ENCODE measurements at regions not wholly inside any gene's neighbourhood (a gene's known extent, or its start where the extent isn't known, plus 50 kb on each side); places are given as distances from the start of the nearest gene placed in this dataset.

DNA sequence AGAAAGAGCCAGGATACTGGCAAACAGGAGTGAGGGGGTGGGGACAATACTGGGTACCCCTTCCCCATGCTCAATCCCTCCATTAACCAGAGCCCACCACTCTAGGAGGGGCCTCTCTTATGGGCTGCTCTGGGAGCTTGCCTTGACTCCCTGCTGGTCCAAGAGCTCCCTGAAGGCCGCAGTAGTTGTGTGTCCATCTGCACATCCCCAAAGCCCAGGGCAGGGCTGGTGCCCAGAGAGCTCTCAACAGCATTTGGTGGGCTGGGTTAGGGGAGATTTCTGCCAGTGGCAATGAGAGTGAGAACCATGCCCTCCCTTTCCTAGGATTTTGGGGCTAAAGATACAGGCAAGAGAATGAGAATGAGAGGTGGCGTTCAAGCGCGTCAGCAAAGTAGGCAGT is 230.6 kb upstream of the PMEPA1 start:
- H3K36me3 ChIP-seq (ENCODE audit: control insufficient read depth in 2 of 2, extremely low read depth in 1 of 2, insufficient read depth in 2 of 2, low read length in 2 of 2) = no peaks in the 10 kb centered on the region
- no peak overlapping the region for H3K27ac ChIP-seq (ENCODE audit: control insufficient read depth, insufficient read depth, low read length)
- TF ChIP-seq, protein P1, sequence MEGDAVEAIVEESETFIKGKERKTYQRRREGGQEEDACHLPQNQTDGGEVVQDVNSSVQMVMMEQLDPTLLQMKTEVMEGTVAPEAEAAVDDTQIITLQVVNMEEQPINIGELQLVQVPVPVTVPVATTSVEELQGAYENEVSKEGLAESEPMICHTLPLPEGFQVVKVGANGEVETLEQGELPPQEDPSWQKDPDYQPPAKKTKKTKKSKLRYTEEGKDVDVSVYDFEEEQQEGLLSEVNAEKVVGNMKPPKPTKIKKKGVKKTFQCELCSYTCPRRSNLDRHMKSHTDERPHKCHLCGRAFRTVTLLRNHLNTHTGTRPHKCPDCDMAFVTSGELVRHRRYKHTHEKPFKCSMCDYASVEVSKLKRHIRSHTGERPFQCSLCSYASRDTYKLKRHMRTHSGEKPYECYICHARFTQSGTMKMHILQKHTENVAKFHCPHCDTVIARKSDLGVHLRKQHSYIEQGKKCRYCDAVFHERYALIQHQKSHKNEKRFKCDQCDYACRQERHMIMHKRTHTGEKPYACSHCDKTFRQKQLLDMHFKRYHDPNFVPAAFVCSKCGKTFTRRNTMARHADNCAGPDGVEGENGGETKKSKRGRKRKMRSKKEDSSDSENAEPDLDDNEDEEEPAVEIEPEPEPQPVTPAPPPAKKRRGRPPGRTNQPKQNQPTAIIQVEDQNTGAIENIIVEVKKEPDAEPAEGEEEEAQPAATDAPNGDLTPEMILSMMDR (optimal IDR thresholded peaks at IDR 0.05 in 1 of 3, IDR thresholded peaks at IDR 0.05 in 1 of 3, conservative IDR thresholded peaks at IDR 0.05 in 1 of 3; ENCODE audit: extremely low read depth in 1 of 3, insufficient read depth in 2 of 3, low read length in 3 of 3) = no peak
- TF ChIP-seq EZH2 (IDR thresholded peaks at IDR 0.05; ENCODE audit: low read length) = no peak
- peaks cover 54% of the 10 kb centered on the region for H3K27me3 ChIP-seq (ENCODE audit: control insufficient read depth, extremely low read depth, insufficient read depth, low read length)
- DNase-seq (ENCODE audit: low read depth, low spot score) (no peak), FAIRE-seq (no peak)
- H3K4me3 ChIP-seq (ENCODE audit: control insufficient read depth in 2 of 3, extremely low read depth in 1 of 3, insufficient read depth in 2 of 3, low read depth in 1 of 3, low read length in 3 of 3) = no peak overlapping the region
- dilution Hi-C loops (cut with MboI; ENCODE audit: extremely low pct_ligation_motif_present, low sequenced_read_pairs) = no loop called here
- no peak overlapping the region for H2AFZ ChIP-seq (ENCODE audit: control insufficient read depth, low read length)
- no peak overlapping the region for H3K9ac ChIP-seq (ENCODE audit: control insufficient read depth, extremely low read depth, insufficient read depth, low read length)
- H3K9me3 ChIP-seq (ENCODE audit: control insufficient read depth, low read depth, low read length) = no peaks in the 10 kb centered on the region
- H3K4me1 ChIP-seq (ENCODE audit: control insufficient read depth, extremely low read depth, insufficient read depth, low read length) = no peaks in the 10 kb centered on the region
- no peak overlapping the region for H3K4me2 ChIP-seq (ENCODE audit: control insufficient read depth, extremely low read depth, insufficient read depth, low read depth, low read length)
- H4K20me1 ChIP-seq (ENCODE audit: control insufficient read depth, extremely low read depth, insufficient read depth, low read length) = no peaks in the 10 kb centered on the region
- no peaks in the 10 kb centered on the region for H3K9me1 ChIP-seq (ENCODE audit: control insufficient read depth, extremely low read depth, insufficient read depth, low read length)
- no peaks in the 10 kb centered on the region for H3K79me2 ChIP-seq (ENCODE audit: control insufficient read depth, insufficient read depth, low read length)

DNA sequence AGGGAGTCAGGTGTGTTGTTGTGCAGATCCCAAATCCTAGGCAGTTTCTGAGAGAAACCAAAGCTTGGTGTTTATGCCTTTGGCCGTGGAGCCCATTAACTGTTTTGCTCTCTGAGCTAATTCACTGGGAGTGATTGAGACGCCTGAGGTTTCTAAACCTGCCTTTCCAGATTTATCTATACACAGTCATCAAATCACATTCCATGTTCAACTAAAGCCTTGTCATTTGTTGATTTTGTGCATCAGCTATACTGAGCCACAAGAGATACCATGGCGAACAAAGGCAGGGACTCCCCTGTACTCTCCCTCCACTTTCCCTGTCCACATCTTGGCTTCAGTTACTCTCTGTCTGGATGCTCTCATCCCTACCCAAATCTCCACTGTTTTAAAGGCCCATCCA is 229.7 kb upstream of the PMEPA1 start:
- no peak overlapping the region for H3K4me2 ChIP-seq (ENCODE audit: control insufficient read depth, extremely low read depth, insufficient read depth, low read depth, low read length)
- H4K20me1 ChIP-seq (ENCODE audit: control insufficient read depth, extremely low read depth, insufficient read depth, low read length) = no peaks in the 10 kb centered on the region
- H3K79me2 ChIP-seq (ENCODE audit: control insufficient read depth, insufficient read depth, low read length) = no peaks in the 10 kb centered on the region
- H3K9me3 ChIP-seq (ENCODE audit: control insufficient read depth, low read depth, low read length) = no peaks in the 10 kb centered on the region
- dilution Hi-C loops (cut with MboI; ENCODE audit: extremely low pct_ligation_motif_present, low sequenced_read_pairs) = no loop called here
- TF ChIP-seq, protein P1 (optimal IDR thresholded peaks at IDR 0.05 in 1 of 3, IDR thresholded peaks at IDR 0.05 in 1 of 3, conservative IDR thresholded peaks at IDR 0.05 in 1 of 3; ENCODE audit: extremely low read depth in 1 of 3, insufficient read depth in 2 of 3, low read length in 3 of 3) = no peak
- TF ChIP-seq EZH2 (IDR thresholded peaks at IDR 0.05; ENCODE audit: low read length) = no peak
- no peaks in the 10 kb centered on the region for H3K36me3 ChIP-seq (ENCODE audit: control insufficient read depth in 2 of 2, extremely low read depth in 1 of 2, insufficient read depth in 2 of 2, low read length in 2 of 2)
- no peak overlapping the region for H2AFZ ChIP-seq (ENCODE audit: control insufficient read depth, low read length)
- FAIRE-seq (no peak), DNase-seq (ENCODE audit: low read depth, low spot score) (no peak)
- no peaks in the 10 kb centered on the region for H3K9me1 ChIP-seq (ENCODE audit: control insufficient read depth, extremely low read depth, insufficient read depth, low read length)
- peaks cover 63% of the 10 kb centered on the region for H3K27me3 ChIP-seq (ENCODE audit: control insufficient read depth, extremely low read depth, insufficient read depth, low read length)
- H3K4me1 ChIP-seq (ENCODE audit: control insufficient read depth, extremely low read depth, insufficient read depth, low read length) = no peaks in the 10 kb centered on the region
- no peak overlapping the region for H3K4me3 ChIP-seq (ENCODE audit: control insufficient read depth in 2 of 3, extremely low read depth in 1 of 3, insufficient read depth in 2 of 3, low read depth in 1 of 3, low read length in 3 of 3)
- no peak overlapping the region for H3K27ac ChIP-seq (ENCODE audit: control insufficient read depth, insufficient read depth, low read length)
- H3K9ac ChIP-seq (ENCODE audit: control insufficient read depth, extremely low read depth, insufficient read depth, low read length) = no peak overlapping the region
